Spleen (tissue), 7 donors: ENCODE measurements at regions not wholly inside any gene's neighbourhood (a gene's known extent, or its start where the extent isn't known, plus 50 kb on each side); places are given as distances from the start of the nearest gene placed in this dataset.

Experiments used
- CTCF ChIP-seq, 11 experiments: fragments of 200-600 bp in 7 of 11; fragments of 450-650 bp in 4 of 11; sonication (generic) in 4 of 11; IDR thresholded peaks in 8 of 11; conservative IDR thresholded peaks in 3 of 11; 1 replicate in 7 of 11; 2 replicates in 4 of 11; pipeline versions ENCODE4 v1.4.0 to v1.8.0; 2016 to 2021; ENCODE audit warnings: antibody characterized with exemption in 11 of 11, inconsistent platforms in 4 of 11, mild to moderate bottlenecking in 1 of 11
- POLR2AphosphoS5 ChIP-seq, 3 donors: sonication (generic); formaldehyde crosslinking; IDR thresholded peaks; one replicate each; pipeline ENCODE4 v1.5.1; 2017; ENCODE audit warnings: antibody characterized with exemption in 3 of 3
- donor health status: DM: no; HTN: no; CAD: no; lungs with moderate emphysema.
- donor health status: DM: no; HTN: no; CAD: no.
- donor health status: DM: no; HTN: no; CAD: no.

- TF ChIP-seq POLR2AphosphoS5 (IDR thresholded peaks at IDR 0.05), result no peak
- TF ChIP-seq CTCF (IDR thresholded peaks at IDR 0.05 in 8 of 11, conservative IDR thresholded peaks at IDR 0.05 in 3 of 11), result no peak
Measured at GRCh38 chr12:114894076-114894475, 210.1 kb upstream of the TBX3 start.
